ENCODE measurements at regions not wholly inside any gene's neighbourhood (a gene's known extent, or its start where the extent isn't known, plus 50 kb on each side); places are given as distances from the start of the nearest gene placed in this dataset.

GRCh38 chr5:72648480-72648879 is 141.3 kb upstream of the ZNF366 start:
- H3K36me3 ChIP-seq (ENCODE audit: control insufficient read depth in 1 of 2, insufficient read depth in 2 of 2, low read depth in 1 of 2, low read length in 2 of 2), result no peaks in the 10 kb centered on the region
- H3K18ac ChIP-seq (ENCODE audit: low read depth in 1 of 2, low read length in 2 of 2), result no peak overlapping the region
- peaks cover 5% of the 10 kb centered on the region for H3K4me1 ChIP-seq (ENCODE audit: control insufficient read depth, insufficient read depth, low read depth, low read length)
- no peak overlapping the region for H3K4me3 ChIP-seq (ENCODE audit: insufficient read depth in 1 of 2, low read depth in 1 of 2, low read length in 2 of 2)
- H2BK120ac ChIP-seq (ENCODE audit: low read depth, low read length), result no peak overlapping the region
- no peak overlapping the region for H3K23ac ChIP-seq (ENCODE audit: low read length in 2 of 2)
- no peak overlapping the region for H4K8ac ChIP-seq (ENCODE audit: low read length)
- no peak overlapping the region for H2AK5ac ChIP-seq (ENCODE audit: low read length, severe bottlenecking)
- H3K79me1 ChIP-seq (replicated peaks; ENCODE audit: low read length, poor library complexity, severe bottlenecking), result no peaks in the 10 kb centered on the region
- 40% methylated on average over 1 of the region's 1 CpG for WGBS
- no peak overlapping the region for H2BK12ac ChIP-seq (ENCODE audit: low read length in 2 of 2)
- H2BK5ac ChIP-seq (ENCODE audit: low read depth, low read length, poor library complexity, severe bottlenecking), result no peak overlapping the region
- no peak for DNase-seq
- H3K9me3 ChIP-seq (ENCODE audit: control insufficient read depth, low read length), result no peaks in the 10 kb centered on the region
- H3K9ac ChIP-seq (ENCODE audit: low read length), result no peak overlapping the region
- no peak overlapping the region for H3K4me2 ChIP-seq (ENCODE audit: low read length, poor library complexity, severe bottlenecking)
- H3K27me3 ChIP-seq (ENCODE audit: control insufficient read depth in 1 of 2, insufficient read depth in 1 of 2, low read length in 2 of 2), result no peaks in the 10 kb centered on the region
- no peak overlapping the region for H2AFZ ChIP-seq (ENCODE audit: low read depth, low read length)
- H3K4ac ChIP-seq (ENCODE audit: low read depth in 1 of 2, low read length in 2 of 2), result no peak overlapping the region
- H2BK15ac ChIP-seq (ENCODE audit: low read depth, poor library complexity, severe bottlenecking), result no peak overlapping the region
- no peak overlapping the region for H3K27ac ChIP-seq (ENCODE audit: low read length, poor library complexity, severe bottlenecking)
- H4K91ac ChIP-seq (ENCODE audit: low read length), result no peak overlapping the region
- no peak overlapping the region for H3K14ac ChIP-seq (ENCODE audit: low read length in 2 of 2)

- no peak overlapping the region for H2BK15ac ChIP-seq (ENCODE audit: low read depth, poor library complexity, severe bottlenecking)
- H2BK12ac ChIP-seq (ENCODE audit: low read length in 2 of 2), result no peak overlapping the region
- no peaks in the 10 kb centered on the region for H3K79me1 ChIP-seq (replicated peaks; ENCODE audit: low read length, poor library complexity, severe bottlenecking)
- H3K27me3 ChIP-seq (ENCODE audit: control insufficient read depth in 1 of 2, insufficient read depth in 1 of 2, low read length in 2 of 2), result no peaks in the 10 kb centered on the region
- no peaks in the 10 kb centered on the region for H3K9me3 ChIP-seq (ENCODE audit: control insufficient read depth, low read length)
- no peak overlapping the region for H2AFZ ChIP-seq (ENCODE audit: low read depth, low read length)
- H3K4me3 ChIP-seq (ENCODE audit: insufficient read depth in 1 of 2, low read depth in 1 of 2, low read length in 2 of 2), result no peak overlapping the region
- no peak overlapping the region for H3K18ac ChIP-seq (ENCODE audit: low read depth in 1 of 2, low read length in 2 of 2)
- peaks cover 5% of the 10 kb centered on the region for H3K4me1 ChIP-seq (ENCODE audit: control insufficient read depth, insufficient read depth, low read depth, low read length)
- H2BK5ac ChIP-seq (ENCODE audit: low read depth, low read length, poor library complexity, severe bottlenecking), result no peak overlapping the region
- DNase-seq, result peak; percentile 34
- H3K23ac ChIP-seq (ENCODE audit: low read length in 2 of 2), result no peak overlapping the region
- no peak overlapping the region for H3K27ac ChIP-seq (ENCODE audit: low read length, poor library complexity, severe bottlenecking)
- no peak overlapping the region for H3K14ac ChIP-seq (ENCODE audit: low read length in 2 of 2)
- no peak overlapping the region for H3K4me2 ChIP-seq (ENCODE audit: low read length, poor library complexity, severe bottlenecking)
- no peak overlapping the region for H2BK120ac ChIP-seq (ENCODE audit: low read depth, low read length)
- no peak overlapping the region for H3K4ac ChIP-seq (ENCODE audit: low read depth in 1 of 2, low read length in 2 of 2)
- H3K9ac ChIP-seq (ENCODE audit: low read length), result no peak overlapping the region
- H2AK5ac ChIP-seq (ENCODE audit: low read length, severe bottlenecking), result no peak overlapping the region
- WGBS, result 0% methylated on average over 2 of the region's 2 CpGs
- H4K91ac ChIP-seq (ENCODE audit: low read length), result no peak overlapping the region
- H3K36me3 ChIP-seq (ENCODE audit: control insufficient read depth in 1 of 2, insufficient read depth in 2 of 2, low read depth in 1 of 2, low read length in 2 of 2), result no peaks in the 10 kb centered on the region
- no peak overlapping the region for H4K8ac ChIP-seq (ENCODE audit: low read length)
These were observed 140.6 kb upstream of the ZNF366 start for GRCh38 chr5:72647806-72648205.

DNA sequence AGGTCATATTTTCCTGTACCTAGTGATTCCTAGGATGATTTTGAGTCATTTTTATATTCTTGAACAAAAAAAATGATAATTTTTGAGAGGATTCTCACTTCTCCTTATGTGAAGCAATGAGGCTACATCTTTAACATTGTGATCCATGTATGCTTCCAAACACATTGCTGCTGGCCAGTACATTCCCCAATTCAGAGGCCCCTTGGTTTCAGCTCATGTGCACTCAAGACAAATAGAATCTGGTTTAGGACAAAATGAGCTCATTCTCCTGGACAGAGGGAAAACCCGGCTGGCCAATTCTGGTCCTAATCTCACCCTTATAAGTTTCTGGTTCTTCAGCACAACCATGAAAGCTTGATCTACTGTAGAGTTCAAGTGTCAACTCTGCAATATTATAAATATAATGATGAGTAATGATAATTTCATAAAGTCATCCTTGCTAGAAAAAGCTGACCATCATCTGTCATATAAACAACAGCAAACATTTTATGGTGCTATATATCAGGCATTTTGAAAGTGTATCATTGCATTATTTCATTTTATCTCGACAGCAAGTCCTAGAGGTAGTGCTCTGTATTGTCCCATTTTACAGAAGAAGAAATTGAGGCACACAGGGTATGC is 139.1 kb upstream of the ZNF366 start:
- no peak overlapping the region for H3K23ac ChIP-seq (ENCODE audit: low read length in 2 of 2)
- H3K4me2 ChIP-seq (ENCODE audit: low read length, poor library complexity, severe bottlenecking), result no peak overlapping the region
- no peak overlapping the region for H2AFZ ChIP-seq (ENCODE audit: low read depth, low read length)
- no peak overlapping the region for H4K91ac ChIP-seq (ENCODE audit: low read length)
- no peak overlapping the region for H2BK120ac ChIP-seq (ENCODE audit: low read depth, low read length)
- no peak overlapping the region for H3K14ac ChIP-seq (ENCODE audit: low read length in 2 of 2)
- no peak overlapping the region for H2BK5ac ChIP-seq (ENCODE audit: low read depth, low read length, poor library complexity, severe bottlenecking)
- no peak overlapping the region for H3K4ac ChIP-seq (ENCODE audit: low read depth in 1 of 2, low read length in 2 of 2)
- no peaks in the 10 kb centered on the region for H3K79me1 ChIP-seq (replicated peaks; ENCODE audit: low read length, poor library complexity, severe bottlenecking)
- no peak overlapping the region for H2BK15ac ChIP-seq (ENCODE audit: low read depth, poor library complexity, severe bottlenecking)
- peaks cover 5% of the 10 kb centered on the region for H3K4me1 ChIP-seq (ENCODE audit: control insufficient read depth, insufficient read depth, low read depth, low read length)
- H3K18ac ChIP-seq (ENCODE audit: low read depth in 1 of 2, low read length in 2 of 2), result no peak overlapping the region
- no peak overlapping the region for H3K27ac ChIP-seq (ENCODE audit: low read length, poor library complexity, severe bottlenecking)
- H4K8ac ChIP-seq (ENCODE audit: low read length), result no peak overlapping the region
- H3K27me3 ChIP-seq (ENCODE audit: control insufficient read depth in 1 of 2, insufficient read depth in 1 of 2, low read length in 2 of 2), result no peaks in the 10 kb centered on the region
- no peaks in the 10 kb centered on the region for H3K9me3 ChIP-seq (ENCODE audit: control insufficient read depth, low read length)
- DNase-seq, result no peak
- WGBS, result 94% methylated on average over 2 of the region's 2 CpGs
- no peaks in the 10 kb centered on the region for H3K36me3 ChIP-seq (ENCODE audit: control insufficient read depth in 1 of 2, insufficient read depth in 2 of 2, low read depth in 1 of 2, low read length in 2 of 2)
- H2AK5ac ChIP-seq (ENCODE audit: low read length, severe bottlenecking), result no peak overlapping the region
- H3K9ac ChIP-seq (ENCODE audit: low read length), result no peak overlapping the region
- no peak overlapping the region for H2BK12ac ChIP-seq (ENCODE audit: low read length in 2 of 2)
- no peak overlapping the region for H3K4me3 ChIP-seq (ENCODE audit: insufficient read depth in 1 of 2, low read depth in 1 of 2, low read length in 2 of 2)

- Histone ChIP-seq H3K4me2 (ENCODE audit: low read length, poor library complexity, severe bottlenecking) (no peak overlapping the region), H2BK120ac (ENCODE audit: low read depth, low read length) (no peak overlapping the region), H3K79me1 (replicated peaks; ENCODE audit: low read length, poor library complexity, severe bottlenecking) (no peaks in the 10 kb centered on the region), H3K4ac (ENCODE audit: low read depth in 1 of 2, low read length in 2 of 2) (no peak overlapping the region), H2BK12ac (ENCODE audit: low read length in 2 of 2) (no peak overlapping the region), H2AK5ac (ENCODE audit: low read length, severe bottlenecking) (no peak overlapping the region), H3K9me3 (ENCODE audit: control insufficient read depth, low read length) (no peaks in the 10 kb centered on the region), H3K27me3 (ENCODE audit: control insufficient read depth in 1 of 2, insufficient read depth in 1 of 2, low read length in 2 of 2) (no peaks in the 10 kb centered on the region), H3K23ac (ENCODE audit: low read length in 2 of 2) (no peak overlapping the region), H2BK15ac (ENCODE audit: low read depth, poor library complexity, severe bottlenecking) (no peak overlapping the region), H2BK5ac (ENCODE audit: low read depth, low read length, poor library complexity, severe bottlenecking) (no peak overlapping the region), H3K4me1 (ENCODE audit: control insufficient read depth, insufficient read depth, low read depth, low read length) (peaks cover 5% of the 10 kb centered on the region), H3K9ac (ENCODE audit: low read length) (no peak overlapping the region), H3K4me3 (ENCODE audit: insufficient read depth in 1 of 2, low read depth in 1 of 2, low read length in 2 of 2) (no peak overlapping the region), H3K36me3 (ENCODE audit: control insufficient read depth in 1 of 2, insufficient read depth in 2 of 2, low read depth in 1 of 2, low read length in 2 of 2) (no peaks in the 10 kb centered on the region), H3K18ac (ENCODE audit: low read depth in 1 of 2, low read length in 2 of 2) (no peak overlapping the region), H4K8ac (ENCODE audit: low read length) (no peak overlapping the region), H4K91ac (ENCODE audit: low read length) (no peak overlapping the region), H2AFZ (ENCODE audit: low read depth, low read length) (no peak overlapping the region), H3K14ac (ENCODE audit: low read length in 2 of 2) (no peak overlapping the region), H3K27ac (ENCODE audit: low read length, poor library complexity, severe bottlenecking) (no peak overlapping the region)
- 100% methylated on average over 2 of the region's 6 CpGs for WGBS
- DNase-seq, result no peak
These were observed 138.0 kb upstream of the ZNF366 start for GRCh38 chr5:72645064-72645846.

All from mesenchymal stem cell (in vitro differentiated cells and primary cell).